ENCODE measurements at regions not wholly inside any gene's neighbourhood (a gene's known extent, or its start where the extent isn't known, plus 50 kb on each side); places are given as distances from the start of the nearest gene placed in this dataset.

DNA sequence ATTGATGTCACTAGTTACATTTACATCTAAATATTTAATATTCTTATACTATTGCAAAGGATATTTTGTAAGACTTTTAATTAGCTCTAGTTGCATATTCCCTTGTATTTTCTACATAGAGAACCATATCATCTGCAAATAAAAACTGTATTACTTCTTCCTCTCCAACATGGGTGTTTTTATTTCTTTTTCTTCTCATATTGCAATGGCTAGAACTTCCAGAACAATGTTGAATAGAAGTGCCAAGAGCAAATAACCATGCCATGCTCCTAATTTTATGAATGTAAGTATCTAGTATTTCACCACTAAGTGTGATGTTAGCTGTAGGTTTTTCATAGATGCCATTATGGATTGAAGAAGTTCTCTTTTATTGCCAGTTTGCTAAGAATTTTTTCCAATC, 321.8 kb upstream of the NCAM1 start:
- DNase-seq (ENCODE audit: low read depth, low spot score): no peak
- H3K4me3 ChIP-seq (ENCODE audit: low read depth, low read length): no peak overlapping the region
- ChIA-PET POLR2A (no interaction called here), CTCF (no interaction called here)
- TF ChIP-seq, protein P1, sequence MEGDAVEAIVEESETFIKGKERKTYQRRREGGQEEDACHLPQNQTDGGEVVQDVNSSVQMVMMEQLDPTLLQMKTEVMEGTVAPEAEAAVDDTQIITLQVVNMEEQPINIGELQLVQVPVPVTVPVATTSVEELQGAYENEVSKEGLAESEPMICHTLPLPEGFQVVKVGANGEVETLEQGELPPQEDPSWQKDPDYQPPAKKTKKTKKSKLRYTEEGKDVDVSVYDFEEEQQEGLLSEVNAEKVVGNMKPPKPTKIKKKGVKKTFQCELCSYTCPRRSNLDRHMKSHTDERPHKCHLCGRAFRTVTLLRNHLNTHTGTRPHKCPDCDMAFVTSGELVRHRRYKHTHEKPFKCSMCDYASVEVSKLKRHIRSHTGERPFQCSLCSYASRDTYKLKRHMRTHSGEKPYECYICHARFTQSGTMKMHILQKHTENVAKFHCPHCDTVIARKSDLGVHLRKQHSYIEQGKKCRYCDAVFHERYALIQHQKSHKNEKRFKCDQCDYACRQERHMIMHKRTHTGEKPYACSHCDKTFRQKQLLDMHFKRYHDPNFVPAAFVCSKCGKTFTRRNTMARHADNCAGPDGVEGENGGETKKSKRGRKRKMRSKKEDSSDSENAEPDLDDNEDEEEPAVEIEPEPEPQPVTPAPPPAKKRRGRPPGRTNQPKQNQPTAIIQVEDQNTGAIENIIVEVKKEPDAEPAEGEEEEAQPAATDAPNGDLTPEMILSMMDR (IDR thresholded peaks at IDR 0.05; ENCODE audit: insufficient read depth, low read length, missing control alignments): no peak

DNA sequence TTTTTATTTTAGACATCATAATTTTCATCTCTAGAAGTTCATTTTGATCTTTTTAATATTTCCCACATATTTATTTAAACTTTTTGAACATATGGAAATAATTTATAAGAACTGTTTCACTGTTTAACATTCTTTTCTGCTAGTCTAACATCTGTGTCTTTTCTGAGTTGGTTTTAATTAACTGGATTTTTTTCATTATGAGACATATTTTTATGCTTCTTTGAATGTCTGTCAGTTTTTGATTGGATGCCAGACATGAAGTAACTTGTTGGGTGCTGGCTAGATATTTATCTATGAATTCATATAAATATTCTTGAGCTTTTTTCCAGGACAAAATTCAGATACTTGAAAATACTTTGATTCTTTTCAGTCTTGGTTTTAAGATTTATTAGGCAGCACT, 317.8 kb upstream of the NCAM1 start:
- TF ChIP-seq, protein P1 (IDR thresholded peaks at IDR 0.05; ENCODE audit: insufficient read depth, low read length, missing control alignments): no peak
- no peak for DNase-seq (ENCODE audit: low read depth, low spot score)
- ChIA-PET POLR2A (no interaction called here), CTCF (no interaction called here)
- H3K4me3 ChIP-seq (ENCODE audit: low read depth, low read length): no peak overlapping the region

DNA sequence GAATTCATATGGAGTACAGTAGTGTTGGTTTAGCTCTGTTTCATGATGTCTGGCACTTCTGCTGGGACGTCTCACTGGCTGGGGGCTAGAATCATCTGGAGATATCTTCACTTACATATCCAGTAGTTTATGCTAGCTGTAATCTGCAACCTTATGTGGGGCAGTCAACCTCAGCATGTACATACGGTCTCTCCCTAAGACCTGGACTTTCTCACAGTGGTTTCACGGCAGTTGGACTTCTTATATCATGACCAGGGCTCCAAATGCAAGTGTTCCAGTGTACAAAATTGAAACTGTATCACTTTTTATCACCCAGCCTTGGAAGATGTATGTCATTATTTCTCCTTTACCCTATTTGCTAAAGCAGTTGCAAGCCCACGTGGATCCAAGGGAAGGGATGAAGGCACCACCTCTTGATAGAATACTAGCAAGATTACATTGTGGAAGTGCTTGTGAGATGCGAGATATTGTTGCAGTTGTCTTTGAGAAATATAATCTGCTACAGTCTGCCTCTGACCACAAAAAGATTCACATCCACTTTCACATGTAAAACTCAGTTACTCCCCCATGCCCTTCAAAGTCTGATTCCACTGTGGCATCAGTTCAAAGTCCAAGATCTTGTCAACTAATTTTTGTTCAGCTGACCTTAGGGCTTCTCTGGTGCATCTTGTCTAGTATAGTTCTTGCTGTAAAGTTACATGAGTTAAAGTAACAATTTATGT, 316.6 kb upstream of the NCAM1 start:
- POLR2A ChIA-PET: no interaction called here
- no peak for DNase-seq (ENCODE audit: low read depth, low spot score)
- CTCF ChIA-PET: no interaction called here
- H3K4me3 ChIP-seq (ENCODE audit: low read depth, low read length): no peak overlapping the region
- TF ChIP-seq, protein P1 (IDR thresholded peaks at IDR 0.05; ENCODE audit: insufficient read depth, low read length, missing control alignments): no peak

DNA sequence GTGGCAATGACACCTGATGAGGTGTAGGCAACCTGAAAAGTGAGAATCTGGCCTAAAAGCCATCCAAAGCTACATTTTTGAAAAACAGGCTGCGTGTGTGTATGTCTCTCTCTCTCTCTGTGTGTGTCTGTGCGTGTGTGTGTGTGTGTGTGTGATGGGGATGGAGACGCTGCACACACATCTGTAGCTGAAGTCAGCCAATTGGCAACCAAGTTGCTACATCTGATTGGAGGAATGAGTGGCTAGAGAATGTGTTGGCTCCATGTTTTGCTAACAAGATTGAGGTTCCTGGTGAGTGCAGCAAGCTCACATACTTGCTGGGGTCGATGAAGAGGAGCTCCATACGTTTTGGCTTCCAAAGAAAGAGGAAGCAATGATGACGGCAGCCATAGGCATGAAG, 311.4 kb upstream of the NCAM1 start:
- CTCF ChIA-PET: no interaction called here
- H3K4me3 ChIP-seq (ENCODE audit: low read depth, low read length): no peak overlapping the region
- POLR2A ChIA-PET: no interaction called here

DNA sequence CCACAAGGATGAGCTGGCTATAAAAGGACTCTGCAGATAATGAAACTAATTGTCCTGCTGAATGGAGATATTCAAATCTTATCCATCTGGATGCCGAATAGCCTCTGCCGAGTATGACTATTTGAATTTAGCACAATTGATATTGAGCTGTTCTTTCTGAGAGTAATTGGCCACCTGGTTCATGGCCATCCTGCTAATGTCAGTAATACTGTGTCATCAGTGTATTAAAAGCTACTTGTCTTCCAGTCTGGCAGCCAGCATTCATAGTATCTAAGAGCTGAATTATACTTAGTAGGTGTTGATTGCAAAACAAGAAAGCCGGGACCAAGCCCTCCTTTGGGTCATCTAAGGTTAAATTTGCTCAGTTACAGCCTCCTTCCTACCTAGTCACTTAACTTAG, 310.7 kb upstream of the NCAM1 start:
- POLR2A ChIA-PET: no interaction called here
- DNase-seq (ENCODE audit: low read depth, low spot score): no peak
- CTCF ChIA-PET: interaction anchor here (1.1 kb wide), 1 partner anchor 40 kb away, joined by 3 read pairs; no protein-coding TSS in a partner anchor
- no peak overlapping the region for H3K4me3 ChIP-seq (ENCODE audit: low read depth, low read length)
- TF ChIP-seq, protein P1 (IDR thresholded peaks at IDR 0.05; ENCODE audit: insufficient read depth, low read length, missing control alignments): no peak

More for the DNA sequence above, 311.4 kb upstream of the NCAM1 start:
- TF ChIP-seq, protein P1 (IDR thresholded peaks at IDR 0.05; ENCODE audit: insufficient read depth, low read length, missing control alignments): no peak
- no peak for DNase-seq (ENCODE audit: low read depth, low spot score)

DNA sequence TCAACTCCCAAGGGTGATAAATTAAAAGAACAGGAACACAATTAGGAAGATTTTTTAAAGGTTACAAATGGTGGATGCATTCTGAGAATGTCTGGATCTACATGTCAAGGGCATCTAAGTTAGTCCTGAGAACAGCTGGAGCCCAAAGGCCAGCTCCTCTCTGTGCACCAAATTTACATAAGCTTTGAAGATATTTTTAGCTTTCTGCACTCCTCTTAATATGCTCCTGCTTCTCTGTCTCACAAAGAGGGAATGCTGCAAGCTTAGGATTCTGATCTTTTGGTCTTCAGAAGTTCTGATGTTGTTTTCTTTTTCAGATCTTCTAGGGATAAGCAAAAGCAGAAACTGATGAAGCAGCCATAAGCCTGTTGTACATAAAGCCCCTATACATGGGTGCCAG, 309.8 kb upstream of the NCAM1 start:
- ChIA-PET POLR2A (no interaction called here), CTCF (interaction anchor here (1.1 kb wide), 1 partner anchor 41 kb away, joined by 3 read pairs; no protein-coding TSS in a partner anchor)
- no peak for DNase-seq (ENCODE audit: low read depth, low spot score)
- TF ChIP-seq, protein P1 (IDR thresholded peaks at IDR 0.05; ENCODE audit: insufficient read depth, low read length, missing control alignments): no peak
- no peak overlapping the region for H3K4me3 ChIP-seq (ENCODE audit: low read depth, low read length)
